ENCODE measurements at regions not wholly inside any gene's neighbourhood (a gene's known extent, or its start where the extent isn't known, plus 50 kb on each side); places are given as distances from the start of the nearest gene placed in this dataset.

GRCh38 chrX:16022580-16023200, 100.7 kb upstream of the GRPR start:
- TF ChIP-seq ZBTB33 (IDR thresholded peaks at IDR 0.05; ENCODE audit: borderline replicate concordance, low read depth) (no peak), EP300 (IDR thresholded peaks at IDR 0.05; ENCODE audit: borderline replicate concordance in 1 of 2, low read depth in 1 of 2, low read length in 1 of 2) (0 out of 4 replicates have a peak, but pooled peaks of 1 of the 2 experiments have one; percentile 21), YY1 (IDR thresholded peaks at IDR 0.05; ENCODE audit: low read depth) (no peak), POLR2AphosphoS5 (IDR thresholded peaks at IDR 0.05; ENCODE audit: low read depth, low read length) (no peak), CTCF (IDR thresholded peaks at IDR 0.05) (no peak)
